Activated naive CD8-positive, alpha-beta T cell (primary cell): ENCODE measurements at regions not wholly inside any gene's neighbourhood (a gene's known extent, or its start where the extent isn't known, plus 50 kb on each side); places are given as distances from the start of the nearest gene placed in this dataset.

ENCODE experiments used
- H3K27ac Mint-ChIP-seq: one replicate; pipeline ENCODE4 v1.8.0; 2021; ENCODE audit warnings: mixed read lengths
- H3K27me3 Mint-ChIP-seq: one replicate; pipeline ENCODE4 v1.8.0; 2021; ENCODE audit warnings: mixed read lengths
- H3K36me3 Mint-ChIP-seq: one replicate; pipeline ENCODE4 v1.8.0; 2021; ENCODE audit warnings: mixed read lengths
- H3K4me1 Mint-ChIP-seq: one replicate; pipeline ENCODE4 v1.8.0; 2021; ENCODE audit warnings: low read depth, mixed read lengths
- H3K4me3 Mint-ChIP-seq: one replicate; pipeline ENCODE4 v1.8.0; 2021; ENCODE audit warnings: mild to moderate bottlenecking, mixed read lengths
- H3K9me3 Mint-ChIP-seq: one replicate; pipeline ENCODE4 v1.8.0; 2021; ENCODE audit warnings: low read depth, mixed read lengths

DNA sequence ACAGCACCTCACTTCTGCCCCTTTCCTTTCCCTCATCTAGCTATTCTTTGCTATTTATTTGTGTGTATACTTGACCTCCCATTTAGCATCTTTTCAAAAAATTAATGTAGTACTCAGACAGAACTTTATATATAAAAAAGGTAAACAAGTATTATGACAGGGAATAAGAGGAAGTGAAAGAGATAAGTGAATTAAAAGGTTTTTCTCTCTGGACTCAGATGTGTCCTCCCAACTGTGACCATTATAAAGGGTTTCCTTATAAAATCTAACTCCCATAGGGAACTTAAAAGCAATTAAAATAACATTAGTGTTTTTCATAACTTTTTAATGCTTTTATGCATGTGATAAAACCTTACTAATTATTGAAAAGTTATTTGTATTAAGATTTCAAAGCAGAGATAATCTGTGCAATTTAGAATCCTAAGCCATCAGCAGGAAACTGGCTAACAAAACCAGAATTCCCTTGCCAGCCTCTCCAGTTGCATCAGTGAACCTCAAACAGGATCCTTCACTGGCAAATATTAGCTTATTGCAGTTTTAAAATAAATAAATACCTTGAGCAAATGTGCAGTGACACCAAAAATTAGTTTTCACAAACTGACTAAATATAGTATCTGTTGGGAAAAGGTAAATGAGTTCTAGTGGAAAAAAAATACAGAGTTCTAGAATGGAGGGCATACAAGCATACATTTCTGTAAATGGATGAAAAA, 930.7 kb downstream of the BCL11A start:
- Mint-ChIP-seq H3K27me3 (peaks cover 1% of the 10 kb centered on the region), H3K36me3 (no peaks in the 10 kb centered on the region), H3K27ac (no peak overlapping the region), H3K9me3 (peaks cover 9% of the 10 kb centered on the region), H3K4me1 (no peaks in the 10 kb centered on the region), H3K4me3 (no peak overlapping the region)

DNA sequence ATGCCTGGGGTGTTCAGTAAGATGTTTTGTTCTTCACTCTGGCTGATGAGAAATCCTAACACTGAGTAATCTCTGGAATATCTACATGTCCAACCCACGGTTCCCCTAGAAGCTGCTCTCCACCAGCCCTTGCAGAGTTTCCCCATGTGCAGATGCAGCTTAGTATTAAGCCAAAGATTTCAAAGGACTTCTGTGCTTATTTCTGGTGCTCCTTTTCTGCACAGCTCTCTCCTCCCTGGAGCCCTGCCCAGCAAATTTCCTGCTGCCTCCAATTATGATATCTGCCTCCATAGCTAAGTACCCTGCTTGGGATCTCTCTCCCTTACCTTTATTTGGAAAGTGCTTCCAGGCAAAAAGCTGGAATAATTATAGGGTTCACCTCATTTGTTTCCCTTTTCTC, 949.3 kb downstream of the BCL11A start:
- Mint-ChIP-seq H3K27ac (no peak overlapping the region), H3K4me1 (no peaks in the 10 kb centered on the region), H3K4me3 (no peak overlapping the region), H3K36me3 (no peaks in the 10 kb centered on the region), H3K27me3 (no peaks in the 10 kb centered on the region), H3K9me3 (peaks cover 5% of the 10 kb centered on the region)

DNA sequence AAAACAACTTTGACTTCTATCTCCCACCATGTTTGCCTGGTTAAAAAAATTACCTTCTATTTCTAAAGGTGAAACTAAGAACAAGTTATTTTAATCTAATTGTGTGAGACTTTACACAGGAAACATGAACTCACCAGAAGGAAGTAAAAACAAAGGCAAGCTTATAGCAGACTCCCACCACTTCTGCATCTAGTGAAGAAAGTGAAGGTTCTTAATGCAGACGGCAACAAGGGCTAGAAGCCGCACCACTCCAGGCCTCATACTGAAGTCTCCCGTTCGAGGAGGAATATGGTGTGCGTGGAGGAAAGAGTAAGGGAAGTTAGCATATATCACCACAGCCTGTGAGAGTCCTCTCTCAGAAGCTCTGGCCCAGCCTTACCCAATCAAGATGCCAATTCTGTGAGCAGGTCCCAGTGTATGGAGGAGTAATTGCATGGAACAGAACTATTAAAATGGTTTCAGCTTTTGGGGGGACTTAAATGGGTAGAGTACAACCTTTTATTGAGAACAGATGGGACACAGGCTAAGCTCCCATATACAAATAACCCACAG, 958.7 kb downstream of the BCL11A start:
- Mint-ChIP-seq H3K4me1 (peaks cover 18% of the 10 kb centered on the region), H3K36me3 (no peaks in the 10 kb centered on the region), H3K9me3 (no peaks in the 10 kb centered on the region), H3K27ac (no peak overlapping the region), H3K4me3 (no peak overlapping the region), H3K27me3 (no peaks in the 10 kb centered on the region)

DNA sequence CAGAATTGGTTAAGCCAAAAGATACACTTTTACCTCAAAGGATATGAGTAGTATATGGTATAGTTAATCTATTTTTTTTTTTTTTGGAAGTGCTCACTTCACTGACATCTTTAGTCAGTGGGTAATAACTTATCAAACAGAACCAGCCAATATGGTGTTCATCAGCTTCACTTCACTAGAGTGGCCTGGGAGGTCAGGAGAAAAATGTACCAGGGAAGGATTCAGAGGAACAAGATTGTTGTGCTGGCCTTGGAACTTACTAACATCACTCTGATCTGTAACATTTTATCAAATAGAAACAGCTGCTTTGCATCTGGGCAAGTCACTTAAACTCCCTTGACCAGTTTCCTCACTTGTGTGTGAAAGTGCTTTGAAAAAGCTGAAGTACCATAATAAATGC, 962.7 kb downstream of the BCL11A start:
- Mint-ChIP-seq H3K4me1 (peaks cover 18% of the 10 kb centered on the region), H3K9me3 (no peaks in the 10 kb centered on the region), H3K27ac (no peak overlapping the region), H3K36me3 (no peaks in the 10 kb centered on the region), H3K4me3 (no peak overlapping the region), H3K27me3 (no peaks in the 10 kb centered on the region)

DNA sequence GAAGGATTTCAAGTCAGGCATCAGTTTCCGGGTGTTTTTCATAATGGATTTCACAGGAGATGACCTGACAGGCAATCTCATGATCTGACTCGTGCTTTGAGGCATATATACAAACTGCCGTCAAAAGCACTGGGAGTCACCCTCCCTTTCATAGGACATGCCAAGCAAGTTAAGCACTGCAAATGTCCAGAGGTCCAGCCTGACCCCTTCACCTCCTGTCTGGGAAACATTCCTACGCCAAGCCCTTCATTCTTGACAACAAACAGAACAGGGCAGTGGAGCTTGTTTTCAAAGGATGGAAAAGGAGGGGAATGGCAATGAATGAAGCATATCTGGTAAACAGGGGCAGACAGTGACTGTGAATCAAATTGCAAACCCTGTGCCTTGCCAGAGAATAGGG, 963.6 kb downstream of the BCL11A start:
- no peak overlapping the region for H3K4me3 Mint-ChIP-seq
- peaks cover 13% of the 10 kb centered on the region for H3K4me1 Mint-ChIP-seq
- H3K27me3 Mint-ChIP-seq: no peaks in the 10 kb centered on the region
- no peaks in the 10 kb centered on the region for H3K9me3 Mint-ChIP-seq
- no peak overlapping the region for H3K27ac Mint-ChIP-seq
- no peaks in the 10 kb centered on the region for H3K36me3 Mint-ChIP-seq

DNA sequence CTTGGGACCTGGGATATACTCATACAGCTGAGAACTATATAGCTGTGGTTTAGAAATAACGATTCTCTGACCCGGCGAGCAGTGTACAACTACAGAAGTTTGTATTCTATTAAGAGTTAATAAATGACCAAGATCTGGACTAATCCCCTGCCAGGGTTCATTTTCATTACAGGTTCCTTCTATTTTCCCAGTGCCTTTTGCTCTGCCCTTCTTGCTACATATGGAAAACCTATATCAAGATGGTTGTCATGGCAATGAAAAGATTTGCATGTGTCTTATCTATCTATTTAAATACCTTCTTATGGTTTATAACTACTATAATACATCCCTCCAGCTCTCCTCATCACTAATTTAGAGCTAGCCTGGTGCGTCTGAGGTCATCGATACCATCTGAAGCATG, 965.2 kb downstream of the BCL11A start:
- no peaks in the 10 kb centered on the region for H3K27me3 Mint-ChIP-seq
- H3K4me1 Mint-ChIP-seq: no peaks in the 10 kb centered on the region
- no peak overlapping the region for H3K4me3 Mint-ChIP-seq
- H3K9me3 Mint-ChIP-seq: no peaks in the 10 kb centered on the region
- peaks cover 2% of the 10 kb centered on the region for H3K36me3 Mint-ChIP-seq
- no peak overlapping the region for H3K27ac Mint-ChIP-seq

DNA sequence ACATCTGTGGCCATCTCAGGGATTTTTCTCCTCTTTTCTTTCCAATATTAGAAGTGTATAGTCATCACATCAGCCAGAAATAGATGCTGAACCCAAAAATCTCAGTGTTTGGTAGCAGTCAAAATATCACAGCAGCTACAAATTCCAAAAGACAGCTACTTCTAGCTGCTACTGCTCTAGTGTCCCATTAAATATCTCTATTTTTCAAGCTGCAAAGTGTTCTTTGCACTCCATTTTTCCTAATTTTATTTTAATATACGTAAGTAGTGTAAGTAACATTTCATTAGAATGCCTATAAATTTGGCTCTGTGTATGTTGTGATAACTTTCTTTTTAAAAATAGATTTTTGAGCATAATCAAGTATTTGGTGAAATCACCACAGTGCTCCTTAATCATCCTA, 967.3 kb downstream of the BCL11A start:
- no peak overlapping the region for H3K4me3 Mint-ChIP-seq
- H3K27me3 Mint-ChIP-seq: no peaks in the 10 kb centered on the region
- peaks cover 2% of the 10 kb centered on the region for H3K36me3 Mint-ChIP-seq
- H3K9me3 Mint-ChIP-seq: no peaks in the 10 kb centered on the region
- H3K4me1 Mint-ChIP-seq: no peaks in the 10 kb centered on the region
- no peak overlapping the region for H3K27ac Mint-ChIP-seq

DNA sequence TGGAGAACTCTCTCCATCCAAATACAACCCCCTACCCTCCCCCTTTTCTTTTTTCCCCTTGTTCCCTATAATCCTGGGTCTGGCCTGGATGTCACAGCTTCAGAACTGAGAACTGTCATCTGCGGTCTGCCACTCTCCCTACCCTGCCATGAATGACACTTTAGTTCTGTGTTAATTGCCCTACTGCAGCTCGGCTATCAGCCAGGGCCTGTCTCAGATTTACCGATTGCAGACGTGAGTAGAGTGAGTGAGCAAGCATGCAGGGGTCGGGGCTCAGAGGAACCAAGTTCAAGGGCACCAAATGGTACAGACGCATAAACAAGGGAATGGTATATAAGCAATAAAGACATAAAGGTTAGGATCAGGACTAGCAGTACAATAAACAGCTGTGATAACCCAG, 967.8 kb downstream of the BCL11A start:
- Mint-ChIP-seq H3K27ac (no peak overlapping the region), H3K27me3 (no peaks in the 10 kb centered on the region), H3K36me3 (peaks cover 2% of the 10 kb centered on the region), H3K9me3 (no peaks in the 10 kb centered on the region), H3K4me1 (no peaks in the 10 kb centered on the region), H3K4me3 (no peak overlapping the region)

DNA sequence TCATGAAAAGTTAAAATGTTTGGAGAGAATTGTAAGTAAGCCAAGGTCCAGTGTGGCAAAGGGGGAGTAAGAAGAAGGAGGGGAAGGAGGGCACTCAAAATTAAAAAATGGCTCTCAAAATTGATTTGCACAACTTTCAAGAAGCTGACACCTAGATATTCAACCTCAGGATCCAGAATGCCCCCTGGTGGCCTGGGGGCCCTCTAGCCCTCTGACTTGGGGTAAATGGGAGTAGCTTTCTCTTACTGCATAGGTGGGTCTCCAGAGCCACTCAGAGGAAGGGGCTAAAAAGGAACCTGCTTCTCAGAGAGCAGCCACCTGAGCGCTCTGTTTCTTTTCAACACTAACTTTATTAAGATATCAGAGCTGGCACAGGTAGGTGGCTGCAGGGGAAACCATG, 968.5 kb downstream of the BCL11A start:
- no peaks in the 10 kb centered on the region for H3K27me3 Mint-ChIP-seq
- no peak overlapping the region for H3K27ac Mint-ChIP-seq
- H3K9me3 Mint-ChIP-seq: no peaks in the 10 kb centered on the region
- peaks cover 2% of the 10 kb centered on the region for H3K36me3 Mint-ChIP-seq
- no peak overlapping the region for H3K4me3 Mint-ChIP-seq
- H3K4me1 Mint-ChIP-seq: no peaks in the 10 kb centered on the region

DNA sequence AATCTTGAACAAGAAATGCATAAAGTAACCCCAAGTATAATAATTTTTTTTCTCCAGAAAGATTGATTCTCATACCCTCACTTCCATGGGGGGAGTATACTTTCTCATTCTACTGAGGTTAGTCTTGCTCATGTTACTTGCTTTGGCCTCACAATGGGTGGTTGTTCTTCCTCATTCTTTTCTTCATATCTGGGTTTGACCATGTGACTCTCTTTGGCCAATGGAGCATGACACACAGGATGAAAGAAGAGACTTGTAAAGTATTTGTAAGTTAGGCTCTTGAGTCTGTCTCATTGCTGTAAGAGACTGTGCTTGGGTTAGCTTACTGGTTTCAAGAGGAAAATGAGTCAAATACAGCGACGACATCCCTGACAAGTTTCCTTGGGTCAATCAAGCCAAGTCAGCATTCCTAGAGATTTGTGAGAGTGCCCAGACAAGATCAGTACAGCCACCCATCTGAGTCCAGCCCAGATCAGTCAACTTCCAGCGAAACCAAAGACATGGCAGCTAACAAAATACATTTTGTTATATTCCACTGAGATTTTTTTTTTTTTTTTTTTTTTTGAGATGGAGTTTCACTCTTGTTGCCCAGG, 970.2 kb downstream of the BCL11A start:
- Mint-ChIP-seq H3K4me1 (no peaks in the 10 kb centered on the region), H3K36me3 (peaks cover 2% of the 10 kb centered on the region), H3K27me3 (no peaks in the 10 kb centered on the region), H3K27ac (no peak overlapping the region), H3K4me3 (no peak overlapping the region), H3K9me3 (no peaks in the 10 kb centered on the region)

DNA sequence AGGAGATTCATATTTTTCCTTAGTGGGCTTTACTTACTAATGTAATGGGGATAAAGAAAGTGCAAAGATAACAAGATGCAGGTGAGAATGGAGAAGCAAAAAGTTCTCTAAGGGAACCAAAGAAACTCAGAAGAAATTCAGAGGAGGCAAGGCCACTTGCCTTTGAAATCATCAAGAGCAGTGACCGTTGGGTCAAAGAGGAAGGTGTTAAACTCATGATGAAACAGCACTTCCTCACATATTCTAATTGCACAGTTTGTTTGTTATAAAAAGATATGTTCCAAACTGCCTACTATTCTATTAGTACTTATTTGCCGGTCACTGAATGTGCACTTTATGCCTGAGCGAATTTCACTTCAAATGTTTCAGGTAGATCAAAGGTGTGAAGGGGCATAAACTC, 975.1 kb downstream of the BCL11A start:
- Mint-ChIP-seq H3K4me1 (no peaks in the 10 kb centered on the region), H3K27ac (no peak overlapping the region), H3K4me3 (no peak overlapping the region), H3K9me3 (no peaks in the 10 kb centered on the region), H3K27me3 (no peaks in the 10 kb centered on the region), H3K36me3 (no peaks in the 10 kb centered on the region)

DNA sequence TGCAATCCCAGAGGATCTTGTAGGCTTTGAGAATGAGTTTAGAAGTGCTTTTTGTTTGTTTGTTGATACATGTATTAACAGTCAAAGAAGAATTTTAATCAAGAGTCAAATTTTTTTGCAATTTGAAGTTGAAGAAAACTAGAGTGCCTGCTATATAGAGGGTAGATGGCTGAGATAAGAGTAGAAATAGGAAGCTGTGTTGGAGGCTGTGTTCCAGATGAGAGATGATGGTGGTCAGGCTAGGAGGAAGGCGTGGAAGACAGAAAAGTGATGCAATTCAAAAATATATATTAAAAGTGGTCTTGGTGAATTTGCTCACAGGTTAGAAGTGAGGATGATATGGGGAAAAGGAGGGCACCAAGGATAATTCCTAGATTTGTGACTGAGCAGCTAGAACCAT, 978.3 kb downstream of the BCL11A start:
- Mint-ChIP-seq H3K27me3 (no peaks in the 10 kb centered on the region), H3K36me3 (no peaks in the 10 kb centered on the region), H3K27ac (no peak overlapping the region), H3K9me3 (no peaks in the 10 kb centered on the region), H3K4me3 (no peak overlapping the region), H3K4me1 (no peaks in the 10 kb centered on the region)

DNA sequence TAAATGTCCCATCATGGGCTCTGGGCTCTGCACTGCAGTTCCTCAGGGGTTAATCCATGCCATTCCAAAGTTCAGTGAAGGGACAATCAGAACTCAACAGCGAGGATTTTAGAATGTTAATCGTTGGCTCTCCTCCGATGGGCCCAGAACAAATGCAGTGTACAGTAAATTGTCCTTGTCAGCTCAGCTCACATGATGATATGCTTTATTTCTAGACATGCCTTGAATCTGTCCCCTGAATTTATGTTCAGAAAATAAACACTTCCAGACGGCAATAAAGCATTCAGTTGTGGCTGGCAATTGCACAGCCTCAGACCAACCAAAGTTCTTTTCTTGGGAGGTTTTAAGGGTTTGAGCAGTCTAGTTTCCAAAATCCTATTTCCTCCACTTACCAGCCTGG, 981.2 kb downstream of the BCL11A start:
- Mint-ChIP-seq H3K4me3 (no peak overlapping the region), H3K36me3 (no peaks in the 10 kb centered on the region), H3K27ac (no peak overlapping the region), H3K4me1 (no peaks in the 10 kb centered on the region), H3K27me3 (no peaks in the 10 kb centered on the region), H3K9me3 (no peaks in the 10 kb centered on the region)

DNA sequence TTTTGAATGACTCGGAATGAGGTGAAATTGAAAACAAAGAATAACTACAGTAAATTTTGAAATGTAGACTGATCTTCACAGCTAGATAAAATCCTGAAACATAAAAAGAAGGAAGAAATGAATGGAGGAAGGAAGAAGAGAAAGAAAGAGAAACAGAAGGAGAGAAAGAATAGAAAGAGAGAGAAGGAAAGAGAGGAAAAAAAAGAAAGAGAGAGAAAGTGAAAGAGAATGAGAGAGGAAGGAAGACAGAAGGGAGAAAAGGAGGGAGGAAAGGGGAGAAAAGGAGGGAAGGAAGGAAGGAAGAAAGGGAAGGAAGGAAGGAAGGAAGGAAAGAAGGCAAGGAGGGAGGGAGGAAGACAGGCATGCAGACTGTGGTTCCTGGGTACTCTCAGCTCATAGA, 982.6 kb downstream of the BCL11A start:
- Mint-ChIP-seq H3K27ac (no peak overlapping the region), H3K36me3 (no peaks in the 10 kb centered on the region), H3K27me3 (no peaks in the 10 kb centered on the region), H3K9me3 (no peaks in the 10 kb centered on the region), H3K4me3 (no peak overlapping the region), H3K4me1 (no peaks in the 10 kb centered on the region)

DNA sequence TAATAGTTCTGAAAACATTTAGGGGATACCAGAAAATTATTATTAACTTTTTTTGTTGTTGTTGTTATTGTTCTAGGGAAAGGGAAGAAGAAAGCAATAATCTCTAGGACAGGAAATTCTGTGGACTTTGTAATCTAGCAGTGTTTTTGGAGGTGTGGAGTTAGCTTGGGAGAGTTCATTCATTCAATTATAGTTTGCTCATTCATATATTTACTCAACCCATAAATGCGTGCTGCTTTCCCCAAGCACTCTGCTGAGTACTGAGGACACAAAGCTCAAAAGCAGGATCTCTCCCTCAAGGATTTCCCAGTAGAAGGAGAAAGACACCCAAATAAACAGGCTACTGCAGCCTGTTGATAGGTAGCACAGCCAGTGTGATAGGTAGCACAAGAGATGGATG, 984.3 kb downstream of the BCL11A start:
- Mint-ChIP-seq H3K27ac (no peak overlapping the region), H3K4me3 (no peak overlapping the region), H3K36me3 (no peaks in the 10 kb centered on the region), H3K9me3 (no peaks in the 10 kb centered on the region), H3K27me3 (no peaks in the 10 kb centered on the region), H3K4me1 (no peaks in the 10 kb centered on the region)

DNA sequence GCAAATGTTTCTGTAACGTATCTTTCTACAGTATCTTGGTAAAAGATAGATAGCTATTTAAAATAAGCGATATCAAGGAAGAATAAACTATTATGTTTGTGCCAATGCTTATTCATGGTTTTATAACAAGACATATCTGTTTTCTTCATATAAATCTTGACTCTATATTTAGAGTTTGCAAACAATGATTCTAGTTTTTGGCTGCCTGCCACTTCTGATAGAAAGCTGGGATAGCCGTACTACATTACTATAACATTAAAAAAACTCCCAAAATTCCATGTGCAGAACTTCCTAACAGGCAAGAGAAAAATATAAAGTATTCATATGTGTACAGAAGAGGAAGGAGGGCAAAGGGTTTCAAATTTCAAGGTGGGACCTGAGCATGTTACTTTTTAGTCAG, 985.0 kb downstream of the BCL11A start:
- Mint-ChIP-seq H3K9me3 (no peaks in the 10 kb centered on the region), H3K27me3 (no peaks in the 10 kb centered on the region), H3K36me3 (no peaks in the 10 kb centered on the region), H3K4me1 (no peaks in the 10 kb centered on the region), H3K27ac (no peak overlapping the region), H3K4me3 (no peak overlapping the region)
